H1 (cell line): ENCODE measurements at regions not wholly inside any gene's neighbourhood (a gene's known extent, or its start where the extent isn't known, plus 50 kb on each side); places are given as distances from the start of the nearest gene placed in this dataset.

Source experiments
- KDM5A ChIP-seq: fragments of 200-600 bp; IDR thresholded peaks from 2 replicates; pipeline ENCODE4 v1.7.1; 2012; ENCODE audit warnings: mild to moderate bottlenecking, low read length, inconsistent platforms, mixed read lengths
- TF ChIP-seq, protein P1 (sequence below): IDR thresholded peaks from 2 replicates; pipeline ENCODE4 v1.6.1; 2011; ENCODE audit warnings: low read length, improper control_type of control experiment
- TF ChIP-seq, protein P2 (sequence below): IDR thresholded peaks from 2 replicates; pipeline ENCODE4 v1.6.1; 2011; ENCODE audit warnings: low read depth, mild to moderate bottlenecking, low read length; ENCODE audit not compliant: insufficient read depth

DNA sequence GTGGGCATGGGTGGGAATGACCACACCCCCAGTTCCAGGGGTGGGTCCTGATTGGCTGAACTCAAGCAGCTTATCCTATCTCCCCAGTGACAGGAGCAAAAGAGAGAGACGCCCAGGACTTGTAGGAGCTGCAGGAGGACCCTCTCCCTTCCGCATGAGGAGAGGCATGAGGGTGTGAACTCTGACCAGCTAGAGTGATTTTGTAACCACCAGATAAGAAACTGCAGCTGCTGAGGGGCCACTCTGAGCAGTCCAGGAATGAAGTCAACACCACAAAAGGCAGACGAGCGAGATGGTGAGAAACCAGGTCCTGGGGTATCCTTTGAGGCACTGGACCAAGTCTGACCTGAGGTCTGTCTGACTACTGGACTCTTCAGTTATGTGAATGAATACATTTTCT is 521.9 kb downstream of the BNC2 start (continued):
- TF ChIP-seq KDM5A = no peak
- TF ChIP-seq, protein P1, sequence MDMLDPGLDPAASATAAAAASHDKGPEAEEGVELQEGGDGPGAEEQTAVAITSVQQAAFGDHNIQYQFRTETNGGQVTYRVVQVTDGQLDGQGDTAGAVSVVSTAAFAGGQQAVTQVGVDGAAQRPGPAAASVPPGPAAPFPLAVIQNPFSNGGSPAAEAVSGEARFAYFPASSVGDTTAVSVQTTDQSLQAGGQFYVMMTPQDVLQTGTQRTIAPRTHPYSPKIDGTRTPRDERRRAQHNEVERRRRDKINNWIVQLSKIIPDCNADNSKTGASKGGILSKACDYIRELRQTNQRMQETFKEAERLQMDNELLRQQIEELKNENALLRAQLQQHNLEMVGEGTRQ = no peak
- TF ChIP-seq, protein P2, sequence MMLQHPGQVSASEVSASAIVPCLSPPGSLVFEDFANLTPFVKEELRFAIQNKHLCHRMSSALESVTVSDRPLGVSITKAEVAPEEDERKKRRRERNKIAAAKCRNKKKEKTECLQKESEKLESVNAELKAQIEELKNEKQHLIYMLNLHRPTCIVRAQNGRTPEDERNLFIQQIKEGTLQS = no peak
- TF ChIP-seq, all 59 proteins: peak for 0
